ENCODE measurements at regions not wholly inside any gene's neighbourhood (a gene's known extent, or its start where the extent isn't known, plus 50 kb on each side); places are given as distances from the start of the nearest gene placed in this dataset.

DNA sequence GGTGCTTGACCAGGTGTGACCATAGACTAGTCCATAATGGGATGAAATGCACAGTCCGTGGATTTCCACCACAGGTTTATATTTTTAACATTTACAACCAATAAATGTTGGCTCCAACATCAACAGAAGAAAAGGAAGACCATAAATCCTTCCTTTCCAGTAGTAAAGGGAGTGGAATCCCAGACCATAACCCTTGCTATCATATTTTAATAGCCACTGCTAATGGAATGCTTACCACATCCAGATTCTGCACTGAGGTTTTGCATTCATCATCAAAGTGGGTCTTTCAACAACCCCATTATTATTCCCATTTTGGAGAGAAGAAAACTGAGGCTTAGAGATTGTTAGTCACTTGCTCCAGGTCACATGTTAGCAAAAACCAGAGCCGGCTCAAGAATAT is 106.7 kb downstream of the FOXL1 start:
- TF ChIP-seq, protein P1, sequence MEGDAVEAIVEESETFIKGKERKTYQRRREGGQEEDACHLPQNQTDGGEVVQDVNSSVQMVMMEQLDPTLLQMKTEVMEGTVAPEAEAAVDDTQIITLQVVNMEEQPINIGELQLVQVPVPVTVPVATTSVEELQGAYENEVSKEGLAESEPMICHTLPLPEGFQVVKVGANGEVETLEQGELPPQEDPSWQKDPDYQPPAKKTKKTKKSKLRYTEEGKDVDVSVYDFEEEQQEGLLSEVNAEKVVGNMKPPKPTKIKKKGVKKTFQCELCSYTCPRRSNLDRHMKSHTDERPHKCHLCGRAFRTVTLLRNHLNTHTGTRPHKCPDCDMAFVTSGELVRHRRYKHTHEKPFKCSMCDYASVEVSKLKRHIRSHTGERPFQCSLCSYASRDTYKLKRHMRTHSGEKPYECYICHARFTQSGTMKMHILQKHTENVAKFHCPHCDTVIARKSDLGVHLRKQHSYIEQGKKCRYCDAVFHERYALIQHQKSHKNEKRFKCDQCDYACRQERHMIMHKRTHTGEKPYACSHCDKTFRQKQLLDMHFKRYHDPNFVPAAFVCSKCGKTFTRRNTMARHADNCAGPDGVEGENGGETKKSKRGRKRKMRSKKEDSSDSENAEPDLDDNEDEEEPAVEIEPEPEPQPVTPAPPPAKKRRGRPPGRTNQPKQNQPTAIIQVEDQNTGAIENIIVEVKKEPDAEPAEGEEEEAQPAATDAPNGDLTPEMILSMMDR (IDR thresholded peaks at IDR 0.05) = no peak
- no peak for TF ChIP-seq ZFX (IDR thresholded peaks at IDR 0.05; ENCODE audit: borderline replicate concordance)

All from 22Rv1 (cell line).